Hepatocyte (in vitro differentiated cells): ENCODE measurements at regions not wholly inside any gene's neighbourhood (a gene's known extent, or its start where the extent isn't known, plus 50 kb on each side); places are given as distances from the start of the nearest gene placed in this dataset.

Experiments
- DNase-seq: peaks from one replicate; pipeline ENCODE4 v3.0.0-alpha.2; 2016; ENCODE audit warnings: low spot score
- H2AFZ ChIP-seq: fragments of 200-600 bp; sonication (generic); 2 replicates; pipeline ENCODE4 v1.6.0; 2016; ENCODE audit warnings: antibody characterized with exemption, mild to moderate bottlenecking
- H3K27ac ChIP-seq: fragments of 200-600 bp; sonication (generic); 2 replicates; pipeline ENCODE4 v1.5.1; 2016; ENCODE audit warnings: mild to moderate bottlenecking
- H3K27me3 ChIP-seq: fragments of 200-600 bp; sonication (generic); 2 replicates; pipeline ENCODE4 v1.6.1; 2016
- H3K36me3 ChIP-seq: fragments of 200-600 bp; sonication (generic); replicated peaks from 2 replicates; pipeline ENCODE4 v1.5.1; 2016; ENCODE audit warnings: low read depth; ENCODE audit not compliant: insufficient read depth
- H3K4me1 ChIP-seq: fragments of 200-600 bp; sonication (generic); 2 replicates; pipeline ENCODE4 v1.5.1; 2016; ENCODE audit warnings: mild to moderate bottlenecking, moderate library complexity; ENCODE audit not compliant: insufficient read depth
- H3K4me2 ChIP-seq: fragments of 200-600 bp; sonication (generic); 2 replicates; pipeline ENCODE4 v1.6.0; 2016
- H3K4me3 ChIP-seq: fragments of 200-600 bp; sonication (generic); 2 replicates; pipeline ENCODE4 v1.5.1; 2016; ENCODE audit warnings: mild to moderate bottlenecking
- H3K79me2 ChIP-seq: fragments of 200-600 bp; sonication (generic); 2 replicates; pipeline ENCODE4 v1.6.0; 2017; ENCODE audit warnings: mild to moderate bottlenecking
- H3K9me2 ChIP-seq: fragments of 200-600 bp; sonication (generic); replicated peaks from 2 replicates; pipeline ENCODE4 v1.6.0; 2017; ENCODE audit warnings: mild to moderate bottlenecking; ENCODE audit not compliant: insufficient read depth
- H3K9me3 ChIP-seq: fragments of 200-600 bp; sonication (generic); 2 replicates; pipeline ENCODE4 v1.5.1; 2016; ENCODE audit warnings: low read depth, mild to moderate bottlenecking
- H4K20me1 ChIP-seq: fragments of 200-600 bp; sonication (generic); 2 replicates; pipeline ENCODE4 v1.6.0; 2016; ENCODE audit warnings: mild to moderate bottlenecking; ENCODE audit not compliant: insufficient read depth, poor library complexity, severe bottlenecking
- CTCF ChIP-seq: fragments of 200-600 bp; sonication (generic); IDR thresholded peaks from 2 replicates; pipeline ENCODE4 v1.5.1; 2016; ENCODE audit warnings: antibody characterized with exemption, mild to moderate bottlenecking; ENCODE audit not compliant: poor library complexity
- EZH2 ChIP-seq: fragments of 200-600 bp; sonication (generic); IDR thresholded peaks from 2 replicates; pipeline ENCODE4 v1.6.1; 2016; ENCODE audit warnings: antibody characterized with exemption, mild to moderate bottlenecking, borderline replicate concordance
- EZH2phosphoT487 ChIP-seq: fragments of 200-600 bp; sonication (generic); IDR thresholded peaks from one replicate; pipeline ENCODE4 v1.6.1; 2018; ENCODE audit warnings: antibody characterized with exemption, mild to moderate bottlenecking, low read depth, moderate library complexity; ENCODE audit not compliant: unreplicated experiment, severe bottlenecking
- WGBS: methylation state at CpG from one replicate; pipeline ENCODE4 v1.1.6; 2016; ENCODE audit warnings: low lambda C conversion rate; ENCODE audit errors: missing lambda C conversion rate; 5-methylcytosine and 5-hydroxymethylcytosine counted together

- H3K9me3 ChIP-seq, result no peaks in the 10 kb centered on the region
- peaks cover 15% of the 10 kb centered on the region for H3K4me1 ChIP-seq
- TF ChIP-seq EZH2phosphoT487 (no peak), CTCF (no peak), EZH2 (no peak)
- no peaks in the 10 kb centered on the region for H3K79me2 ChIP-seq
- WGBS, result 86% methylated on average over 2 of the region's 2 CpGs
- H3K9me2 ChIP-seq, result no peaks in the 10 kb centered on the region
- H3K27ac ChIP-seq, result no peak overlapping the region
- no peak overlapping the region for H3K4me2 ChIP-seq
- no peak overlapping the region for H3K4me3 ChIP-seq
- no peaks in the 10 kb centered on the region for H4K20me1 ChIP-seq
- no peaks in the 10 kb centered on the region for H3K36me3 ChIP-seq
- H3K27me3 ChIP-seq, result no peaks in the 10 kb centered on the region
- H2AFZ ChIP-seq, result no peak overlapping the region
- no peak for DNase-seq
Measured at GRCh38 chr5:124397317-124397716, 349.1 kb downstream of the ZNF608 start.

GRCh38 chr5:124395926-124396325 is 350.5 kb downstream of the ZNF608 start:
- Histone ChIP-seq H3K27ac (no peak overlapping the region), H3K9me3 (peaks cover under 1% of the 10 kb centered on the region), H4K20me1 (no peaks in the 10 kb centered on the region), H3K27me3 (no peaks in the 10 kb centered on the region), H2AFZ (no peak overlapping the region), H3K4me1 (peaks cover 1% of the 10 kb centered on the region), H3K36me3 (no peaks in the 10 kb centered on the region), H3K4me3 (no peak overlapping the region), H3K4me2 (no peak overlapping the region), H3K9me2 (no peaks in the 10 kb centered on the region), H3K79me2 (no peaks in the 10 kb centered on the region)
- 90% methylated on average over 5 of the region's 5 CpGs for WGBS
- no peak for DNase-seq
- TF ChIP-seq EZH2, result no peak
- TF ChIP-seq EZH2phosphoT487, result no peak
- TF ChIP-seq CTCF, result no peak

GRCh38 chr5:124395287-124395686 is 351.2 kb downstream of the ZNF608 start:
- Histone ChIP-seq H3K4me3 (no peak overlapping the region), H3K9me3 (peaks cover 5% of the 10 kb centered on the region), H3K4me2 (no peak overlapping the region), H3K4me1 (no peaks in the 10 kb centered on the region), H4K20me1 (no peaks in the 10 kb centered on the region), H3K79me2 (no peaks in the 10 kb centered on the region), H2AFZ (no peak overlapping the region), H3K27ac (no peak overlapping the region), H3K27me3 (no peaks in the 10 kb centered on the region), H3K36me3 (no peaks in the 10 kb centered on the region), H3K9me2 (no peaks in the 10 kb centered on the region)
- DNase-seq, result no peak
- WGBS, result 47% methylated on average over 11 of the region's 11 CpGs
- TF ChIP-seq EZH2, result no peak
- TF ChIP-seq EZH2phosphoT487, result no peak
- no peak for TF ChIP-seq CTCF

GRCh38 chr5:124394700-124395245 is 351.7 kb downstream of the ZNF608 start:
- Histone ChIP-seq H2AFZ (no peak overlapping the region), H3K4me3 (no peak overlapping the region), H3K27ac (no peak overlapping the region), H3K9me2 (no peaks in the 10 kb centered on the region), H3K36me3 (no peaks in the 10 kb centered on the region), H3K4me2 (no peak overlapping the region), H3K4me1 (no peaks in the 10 kb centered on the region), H3K79me2 (no peaks in the 10 kb centered on the region), H4K20me1 (no peaks in the 10 kb centered on the region), H3K27me3 (no peaks in the 10 kb centered on the region), H3K9me3 (peaks cover 5% of the 10 kb centered on the region)
- no peak for DNase-seq
- TF ChIP-seq EZH2phosphoT487 (no peak), CTCF (no peak), EZH2 (no peak)
- WGBS, result 80% methylated on average over 9 of the region's 9 CpGs
